ENCODE measurements at regions not wholly inside any gene's neighbourhood (a gene's known extent, or its start where the extent isn't known, plus 50 kb on each side); places are given as distances from the start of the nearest gene placed in this dataset.

- Histone ChIP-seq H3K9ac (ENCODE audit: low read length) (no peak overlapping the region), H3K36me3 (ENCODE audit: low read length) (no peaks in the 10 kb centered on the region), H3K9me2 (replicated peaks; ENCODE audit: insufficient read depth, low read length) (no peaks in the 10 kb centered on the region), H3K79me2 (ENCODE audit: insufficient read depth, low read length) (no peaks in the 10 kb centered on the region), H4K20me1 (ENCODE audit: low read depth, low read length) (no peaks in the 10 kb centered on the region), H3K4me3 (ENCODE audit: insufficient read depth, low read length, poor library complexity, severe bottlenecking) (no peak overlapping the region), H2AFZ (ENCODE audit: low read depth, low read length, severe bottlenecking) (no peak overlapping the region), H3K27ac (ENCODE audit: low read depth, low read length) (no peak overlapping the region), H3F3A (ENCODE audit: insufficient read depth) (no peaks in the 10 kb centered on the region), H3K4me2 (ENCODE audit: low read depth, low read length, poor library complexity, severe bottlenecking) (no peak overlapping the region), H3K9me3 (ENCODE audit: insufficient read depth, low read length) (no peaks in the 10 kb centered on the region), H3K27me3 (ENCODE audit: low read length) (no peaks in the 10 kb centered on the region)
- no peak for TF ChIP-seq CTCF (IDR thresholded peaks at IDR 0.05; ENCODE audit: insufficient read depth, low read length, poor library complexity, severe bottlenecking)
- TF ChIP-seq EZH2phosphoT487 (conservative IDR thresholded peaks at IDR 0.05; ENCODE audit: low read length), result no peak
Observed at GRCh38 chr7:41584746-41585145, 118.1 kb downstream of the INHBA start.

GRCh38 chr7:41582116-41582515, 120.8 kb downstream of the INHBA start:
- TF ChIP-seq EZH2phosphoT487 (conservative IDR thresholded peaks at IDR 0.05; ENCODE audit: low read length) (no peak), CTCF (IDR thresholded peaks at IDR 0.05; ENCODE audit: insufficient read depth, low read length, poor library complexity, severe bottlenecking) (no peak)
- H3K9ac ChIP-seq (ENCODE audit: low read length), result no peak overlapping the region
- H3K27ac ChIP-seq (ENCODE audit: low read depth, low read length), result no peak overlapping the region
- no peak overlapping the region for H2AFZ ChIP-seq (ENCODE audit: low read depth, low read length, severe bottlenecking)
- H3F3A ChIP-seq (ENCODE audit: insufficient read depth), result no peaks in the 10 kb centered on the region
- H3K9me2 ChIP-seq (replicated peaks; ENCODE audit: insufficient read depth, low read length), result no peaks in the 10 kb centered on the region
- no peaks in the 10 kb centered on the region for H3K9me3 ChIP-seq (ENCODE audit: insufficient read depth, low read length)
- no peak overlapping the region for H3K4me3 ChIP-seq (ENCODE audit: insufficient read depth, low read length, poor library complexity, severe bottlenecking)
- H3K27me3 ChIP-seq (ENCODE audit: low read length), result no peaks in the 10 kb centered on the region
- H3K36me3 ChIP-seq (ENCODE audit: low read length), result no peaks in the 10 kb centered on the region
- H3K79me2 ChIP-seq (ENCODE audit: insufficient read depth, low read length), result no peaks in the 10 kb centered on the region
- no peak overlapping the region for H3K4me2 ChIP-seq (ENCODE audit: low read depth, low read length, poor library complexity, severe bottlenecking)
- no peaks in the 10 kb centered on the region for H4K20me1 ChIP-seq (ENCODE audit: low read depth, low read length)

GRCh38 chr7:41581041-41581440, 121.8 kb downstream of the INHBA start:
- Histone ChIP-seq H3K9me3 (ENCODE audit: insufficient read depth, low read length) (no peaks in the 10 kb centered on the region), H4K20me1 (ENCODE audit: low read depth, low read length) (no peaks in the 10 kb centered on the region), H3F3A (ENCODE audit: insufficient read depth) (no peaks in the 10 kb centered on the region), H3K79me2 (ENCODE audit: insufficient read depth, low read length) (no peaks in the 10 kb centered on the region), H3K36me3 (ENCODE audit: low read length) (no peaks in the 10 kb centered on the region), H3K9me2 (replicated peaks; ENCODE audit: insufficient read depth, low read length) (no peaks in the 10 kb centered on the region), H3K27ac (ENCODE audit: low read depth, low read length) (no peak overlapping the region), H2AFZ (ENCODE audit: low read depth, low read length, severe bottlenecking) (no peak overlapping the region), H3K9ac (ENCODE audit: low read length) (no peak overlapping the region), H3K4me2 (ENCODE audit: low read depth, low read length, poor library complexity, severe bottlenecking) (no peak overlapping the region), H3K4me3 (ENCODE audit: insufficient read depth, low read length, poor library complexity, severe bottlenecking) (no peak overlapping the region), H3K27me3 (ENCODE audit: low read length) (no peaks in the 10 kb centered on the region)
- no peak for TF ChIP-seq EZH2phosphoT487 (conservative IDR thresholded peaks at IDR 0.05; ENCODE audit: low read length)
- no peak for TF ChIP-seq CTCF (IDR thresholded peaks at IDR 0.05; ENCODE audit: insufficient read depth, low read length, poor library complexity, severe bottlenecking)

Data from SU-DHL-6 (cell line).